C4-2B (cell line): ENCODE measurements at regions not wholly inside any gene's neighbourhood (a gene's known extent, or its start where the extent isn't known, plus 50 kb on each side); places are given as distances from the start of the nearest gene placed in this dataset.

Experiments
- ZFX ChIP-seq: fragments of 450-650 bp; IDR thresholded peaks from 2 replicates; pipeline ENCODE4 v1.6.1; 2017
- TF ChIP-seq, protein P1 (sequence below): fragments of 450-650 bp; conservative IDR thresholded peaks from 2 replicates; pipeline ENCODE4 v1.5.1; 2017; ENCODE audit warnings: mild to moderate bottlenecking

DNA sequence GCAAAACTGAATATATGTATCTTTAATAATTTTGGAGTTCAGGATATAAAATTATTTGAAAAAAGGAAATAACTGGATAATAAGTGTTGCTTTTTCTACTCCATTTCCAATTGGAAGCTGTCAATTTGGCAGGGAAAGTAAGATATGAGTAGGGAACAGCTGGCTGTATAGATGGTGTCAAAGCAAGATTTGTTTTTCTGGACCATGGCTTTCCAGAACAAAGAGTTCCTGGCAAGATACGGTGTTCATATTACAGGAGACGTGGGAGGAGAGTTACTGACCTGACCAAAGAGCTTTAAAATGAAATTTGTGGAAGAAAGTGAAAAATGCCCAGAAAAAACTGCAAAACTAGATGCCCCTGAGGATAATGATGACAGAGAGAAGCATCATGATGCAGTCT, 442.7 kb upstream of the KIRREL3 start:
- TF ChIP-seq, protein P1, sequence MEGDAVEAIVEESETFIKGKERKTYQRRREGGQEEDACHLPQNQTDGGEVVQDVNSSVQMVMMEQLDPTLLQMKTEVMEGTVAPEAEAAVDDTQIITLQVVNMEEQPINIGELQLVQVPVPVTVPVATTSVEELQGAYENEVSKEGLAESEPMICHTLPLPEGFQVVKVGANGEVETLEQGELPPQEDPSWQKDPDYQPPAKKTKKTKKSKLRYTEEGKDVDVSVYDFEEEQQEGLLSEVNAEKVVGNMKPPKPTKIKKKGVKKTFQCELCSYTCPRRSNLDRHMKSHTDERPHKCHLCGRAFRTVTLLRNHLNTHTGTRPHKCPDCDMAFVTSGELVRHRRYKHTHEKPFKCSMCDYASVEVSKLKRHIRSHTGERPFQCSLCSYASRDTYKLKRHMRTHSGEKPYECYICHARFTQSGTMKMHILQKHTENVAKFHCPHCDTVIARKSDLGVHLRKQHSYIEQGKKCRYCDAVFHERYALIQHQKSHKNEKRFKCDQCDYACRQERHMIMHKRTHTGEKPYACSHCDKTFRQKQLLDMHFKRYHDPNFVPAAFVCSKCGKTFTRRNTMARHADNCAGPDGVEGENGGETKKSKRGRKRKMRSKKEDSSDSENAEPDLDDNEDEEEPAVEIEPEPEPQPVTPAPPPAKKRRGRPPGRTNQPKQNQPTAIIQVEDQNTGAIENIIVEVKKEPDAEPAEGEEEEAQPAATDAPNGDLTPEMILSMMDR, result no peak
- TF ChIP-seq ZFX, result no peak
